GM18502 (cell line): ENCODE measurements at regions not wholly inside any gene's neighbourhood (a gene's known extent, or its start where the extent isn't known, plus 50 kb on each side); places are given as distances from the start of the nearest gene placed in this dataset.

Experiments used
- ATAC-seq: cut with Tn5 transposase; IDR thresholded peaks from one replicate; pipeline ENCODE4 v1.9.1; 2021; ENCODE audit warnings: mild to moderate bottlenecking; ENCODE audit not compliant: unreplicated experiment, poor library complexity

- ATAC-seq: no peak
Observed at GRCh38 chr11:130815956-130816355, 100.3 kb downstream of the SNX19 start.

- no peak for ATAC-seq
Observed at GRCh38 chr11:130816546-130817329, 99.5 kb downstream of the SNX19 start.

- ATAC-seq: no peak
Observed at GRCh38 chr11:130817330-130817944, 98.8 kb downstream of the SNX19 start.

- no peak for ATAC-seq
Observed at GRCh38 chr11:130819625-130820024, 96.7 kb downstream of the SNX19 start.
